Midbrain (tissue), 1 donor: ENCODE measurements at regions not wholly inside any gene's neighbourhood (a gene's known extent, or its start where the extent isn't known, plus 50 kb on each side); places are given as distances from the start of the nearest gene placed in this dataset.
"Not testable (repeated sequence)": the region's sequence is repeated elsewhere in the genome, so short reads cannot be mapped to it uniquely, and the experiment has no call there.

Experiments used
- DNase-seq: peaks from one replicate; lab custom pipeline; 2025; lab: John Stamatoyannopoulos, UW

- DNase-seq: no peak
Measured at GRCh38 chr11:109480251-109480650, 58.3 kb downstream of the C11orf87 start.

- no peak for DNase-seq
Measured at GRCh38 chr11:109486129-109486528, 64.1 kb downstream of the C11orf87 start.

- DNase-seq: no peak
Measured at GRCh38 chr11:109490953-109491635, 69.1 kb downstream of the C11orf87 start.

- DNase-seq: no peak
Measured at GRCh38 chr11:109506115-109506514, 84.1 kb downstream of the C11orf87 start.

- no peak for DNase-seq
Measured at GRCh38 chr11:109507331-109507730, 85.3 kb downstream of the C11orf87 start.

GRCh38 chr11:109507836-109508561, 86.0 kb downstream of the C11orf87 start:
- no peak for DNase-seq

GRCh38 chr11:109508943-109509342, 87.0 kb downstream of the C11orf87 start:
- DNase-seq: no peak

- DNase-seq: no peak
Measured at GRCh38 chr11:109510316-109510715, 88.3 kb downstream of the C11orf87 start.

- no peak for DNase-seq
Measured at GRCh38 chr11:109511598-109511997, 89.6 kb downstream of the C11orf87 start.

- DNase-seq: no peak
Measured at GRCh38 chr11:109512249-109512648, 90.3 kb downstream of the C11orf87 start.

GRCh38 chr11:109512680-109513079, 90.7 kb downstream of the C11orf87 start:
- no peak for DNase-seq

GRCh38 chr11:109514313-109515018, 92.5 kb downstream of the C11orf87 start:
- DNase-seq: no peak

GRCh38 chr11:109519253-109519652, 97.3 kb downstream of the C11orf87 start:
- DNase-seq: no peak

GRCh38 chr11:109521571-109522086, 99.6 kb downstream of the C11orf87 start:
- no peak for DNase-seq

GRCh38 chr11:109522116-109522755, 100.2 kb downstream of the C11orf87 start:
- DNase-seq: no peak

- DNase-seq: not testable (repeated sequence)
Measured at GRCh38 chr11:109525636-109526035, 103.6 kb downstream of the C11orf87 start.

GRCh38 chr11:109526061-109526460, 104.1 kb downstream of the C11orf87 start:
- DNase-seq: no peak

GRCh38 chr11:109526931-109527330, 104.9 kb downstream of the C11orf87 start:
- no peak for DNase-seq

- no peak for DNase-seq
Measured at GRCh38 chr11:109527496-109527895, 105.5 kb downstream of the C11orf87 start.

GRCh38 chr11:109547356-109548027, 125.5 kb downstream of the C11orf87 start:
- no peak for DNase-seq

GRCh38 chr11:109552376-109552775, 130.4 kb downstream of the C11orf87 start:
- no peak for DNase-seq

GRCh38 chr11:109553284-109553683, 131.3 kb downstream of the C11orf87 start:
- DNase-seq: no peak
